Suprapubic skin (tissue), 4 donors: ENCODE measurements at regions not wholly inside any gene's neighbourhood (a gene's known extent, or its start where the extent isn't known, plus 50 kb on each side); places are given as distances from the start of the nearest gene placed in this dataset.

Experiments used
- CTCF ChIP-seq, 2 donors: fragments of 200-600 bp in 1 of 2; fragments of 450-650 bp in 1 of 2; sonication (generic) in 1 of 2; IDR thresholded peaks; one replicate each; pipeline ENCODE4 v1.5.1; 2016 to 2019; ENCODE audit warnings: antibody characterized with exemption in 2 of 2, mild to moderate bottlenecking in 1 of 2, moderate library complexity in 1 of 2
- EP300 ChIP-seq: sonication (generic); formaldehyde crosslinking; IDR thresholded peaks from one replicate; pipeline ENCODE4 v1.6.1; 2017; ENCODE audit warnings: antibody characterized with exemption
- POLR2A ChIP-seq, 2 donors: fragments of 450-650 bp; IDR thresholded peaks; one replicate each; pipeline ENCODE4 v1.6.1; 2017; ENCODE audit warnings: antibody characterized with exemption in 2 of 2, mild to moderate bottlenecking in 2 of 2, moderate library complexity in 2 of 2
- POLR2AphosphoS5 ChIP-seq, 3 donors: sonication (generic); formaldehyde crosslinking; IDR thresholded peaks; one replicate each; pipeline ENCODE4 v1.6.1; 2017; ENCODE audit warnings: antibody characterized with exemption in 3 of 3

GRCh38 chr1:2877391-2877790 is 75.9 kb upstream of the TTC34 start:
- TF ChIP-seq EP300 (no peak), POLR2A (IDR thresholded peaks at IDR 0.05) (no peak), CTCF (IDR thresholded peaks at IDR 0.05) (no peak), POLR2AphosphoS5 (IDR thresholded peaks at IDR 0.05) (no peak)
